ENCODE measurements at regions not wholly inside any gene's neighbourhood (a gene's known extent, or its start where the extent isn't known, plus 50 kb on each side); places are given as distances from the start of the nearest gene placed in this dataset.

GRCh38 chr9:86734771-86735170 lies 212.5 kb downstream of the GAS1 start:
- no peaks in the 10 kb centered on the region for H3K27me3 Mint-ChIP-seq
- TF ChIP-seq, protein P1, sequence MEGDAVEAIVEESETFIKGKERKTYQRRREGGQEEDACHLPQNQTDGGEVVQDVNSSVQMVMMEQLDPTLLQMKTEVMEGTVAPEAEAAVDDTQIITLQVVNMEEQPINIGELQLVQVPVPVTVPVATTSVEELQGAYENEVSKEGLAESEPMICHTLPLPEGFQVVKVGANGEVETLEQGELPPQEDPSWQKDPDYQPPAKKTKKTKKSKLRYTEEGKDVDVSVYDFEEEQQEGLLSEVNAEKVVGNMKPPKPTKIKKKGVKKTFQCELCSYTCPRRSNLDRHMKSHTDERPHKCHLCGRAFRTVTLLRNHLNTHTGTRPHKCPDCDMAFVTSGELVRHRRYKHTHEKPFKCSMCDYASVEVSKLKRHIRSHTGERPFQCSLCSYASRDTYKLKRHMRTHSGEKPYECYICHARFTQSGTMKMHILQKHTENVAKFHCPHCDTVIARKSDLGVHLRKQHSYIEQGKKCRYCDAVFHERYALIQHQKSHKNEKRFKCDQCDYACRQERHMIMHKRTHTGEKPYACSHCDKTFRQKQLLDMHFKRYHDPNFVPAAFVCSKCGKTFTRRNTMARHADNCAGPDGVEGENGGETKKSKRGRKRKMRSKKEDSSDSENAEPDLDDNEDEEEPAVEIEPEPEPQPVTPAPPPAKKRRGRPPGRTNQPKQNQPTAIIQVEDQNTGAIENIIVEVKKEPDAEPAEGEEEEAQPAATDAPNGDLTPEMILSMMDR (IDR thresholded peaks at IDR 0.05) = no peak
- no peak for DNase-seq
- H3K4me1 Mint-ChIP-seq = no peaks in the 10 kb centered on the region
- H3K9me3 Mint-ChIP-seq = no peaks in the 10 kb centered on the region
- ChIA-PET CTCF (no interaction called here), POLR2A (no interaction called here)
- ATAC-seq (ENCODE audit: low read depth) = no peak
- intact Hi-C loops (cut with micrococcal nuclease) = no loop called here
- no peak overlapping the region for H3K27ac Mint-ChIP-seq
- H3K4me3 Mint-ChIP-seq = no peak overlapping the region
- H3K36me3 Mint-ChIP-seq (ENCODE audit: low read depth) = no peaks in the 10 kb centered on the region

- TF ChIP-seq, protein P1 (IDR thresholded peaks at IDR 0.05) = no peak
- intact Hi-C loops (cut with micrococcal nuclease) = no loop called here
- no peaks in the 10 kb centered on the region for H3K36me3 Mint-ChIP-seq (ENCODE audit: low read depth)
- H3K9me3 Mint-ChIP-seq = no peaks in the 10 kb centered on the region
- DNase-seq (no peak), ATAC-seq (ENCODE audit: low read depth) (no peak)
- ChIA-PET POLR2A (no interaction called here), CTCF (no interaction called here)
- H3K4me3 Mint-ChIP-seq = no peak overlapping the region
- no peaks in the 10 kb centered on the region for H3K27me3 Mint-ChIP-seq
- H3K27ac Mint-ChIP-seq = no peak overlapping the region
- H3K4me1 Mint-ChIP-seq = no peaks in the 10 kb centered on the region
These were observed 213.4 kb downstream of the GAS1 start for GRCh38 chr9:86733929-86734328.

DNA sequence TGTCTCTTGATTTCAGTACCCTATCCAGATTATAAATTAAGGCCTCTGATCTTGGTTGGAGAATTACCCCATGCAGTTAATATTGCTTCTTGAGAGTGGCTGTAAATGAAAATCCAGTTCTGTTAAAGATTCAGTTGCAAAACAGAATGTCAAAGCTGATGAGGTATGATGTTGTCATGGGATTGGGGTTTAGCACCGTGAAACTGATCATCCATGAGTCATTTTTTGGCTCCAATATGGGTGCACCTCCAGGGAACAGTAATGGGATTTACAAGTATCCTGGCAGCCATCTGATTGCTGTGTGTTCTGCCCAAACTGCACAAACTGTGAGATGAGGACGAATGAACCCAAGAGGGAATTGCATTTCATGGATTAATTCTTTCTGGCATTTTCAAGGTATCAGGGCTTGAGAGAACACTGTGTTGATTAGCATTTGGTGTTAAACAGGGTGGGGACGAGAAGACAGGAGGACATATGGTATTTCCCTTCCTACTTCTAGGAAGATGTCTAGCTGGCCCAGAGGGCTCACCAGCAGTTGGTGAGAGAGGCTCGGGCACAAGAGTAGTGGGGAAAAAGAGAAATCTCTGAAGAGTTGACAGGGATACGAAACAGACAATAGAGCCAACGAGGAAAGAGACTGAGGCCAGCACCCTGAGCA lies 214.7 kb downstream of the GAS1 start:
- TF ChIP-seq, protein P1 (IDR thresholded peaks at IDR 0.05) = no peak
- H3K4me3 Mint-ChIP-seq = no peak overlapping the region
- H3K36me3 Mint-ChIP-seq (ENCODE audit: low read depth) = no peaks in the 10 kb centered on the region
- CTCF ChIA-PET = no interaction called here
- no peaks in the 10 kb centered on the region for H3K27me3 Mint-ChIP-seq
- H3K9me3 Mint-ChIP-seq = no peaks in the 10 kb centered on the region
- no peak for DNase-seq
- ATAC-seq (ENCODE audit: low read depth) = no peak
- no peak overlapping the region for H3K27ac Mint-ChIP-seq
- intact Hi-C loops (cut with micrococcal nuclease) = no loop called here
- H3K4me1 Mint-ChIP-seq = no peaks in the 10 kb centered on the region
- POLR2A ChIA-PET = no interaction called here

DNA sequence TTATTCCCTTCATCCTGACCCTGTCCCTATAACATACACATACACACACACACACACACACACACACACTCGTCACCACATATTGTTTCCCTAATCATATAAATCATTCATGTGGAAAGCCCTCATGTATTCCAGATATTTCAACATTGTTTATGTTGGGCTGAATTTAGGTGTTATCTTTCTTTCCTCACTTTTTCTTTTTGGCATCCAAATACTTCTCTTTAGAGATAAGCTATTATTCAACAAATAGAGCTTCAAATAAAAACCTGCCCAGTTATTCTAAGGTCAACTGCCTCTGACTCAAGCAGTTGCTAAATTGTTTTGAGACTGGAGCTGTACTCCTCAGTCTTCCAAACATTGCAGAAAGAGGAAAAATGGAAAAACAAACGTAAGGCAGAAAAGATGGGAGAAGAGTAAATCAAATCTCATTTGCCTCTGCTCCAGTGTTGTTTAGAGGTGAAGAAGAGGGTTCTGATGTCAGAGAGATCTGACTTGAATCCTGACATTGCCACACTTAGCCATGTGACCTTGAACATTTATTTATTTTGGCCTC lies 215.7 kb downstream of the GAS1 start:
- TF ChIP-seq, protein P1 (IDR thresholded peaks at IDR 0.05) = no peak
- Mint-ChIP-seq H3K36me3 (ENCODE audit: low read depth) (no peaks in the 10 kb centered on the region), H3K27ac (no peak overlapping the region), H3K4me1 (no peaks in the 10 kb centered on the region), H3K9me3 (no peaks in the 10 kb centered on the region), H3K4me3 (no peak overlapping the region), H3K27me3 (no peaks in the 10 kb centered on the region)
- ATAC-seq (ENCODE audit: low read depth) (no peak), DNase-seq (no peak)
- intact Hi-C loops (cut with micrococcal nuclease) = no loop called here
- ChIA-PET CTCF (no interaction called here), POLR2A (no interaction called here)

- Mint-ChIP-seq H3K9me3 (no peaks in the 10 kb centered on the region), H3K27me3 (no peaks in the 10 kb centered on the region), H3K27ac (no peak overlapping the region), H3K4me1 (no peaks in the 10 kb centered on the region), H3K36me3 (ENCODE audit: low read depth) (no peaks in the 10 kb centered on the region), H3K4me3 (no peak overlapping the region)
- POLR2A ChIA-PET = no interaction called here
- DNase-seq = no peak
- intact Hi-C loops (cut with micrococcal nuclease) = no loop called here
- CTCF ChIA-PET = no interaction called here
- TF ChIP-seq, protein P1 (IDR thresholded peaks at IDR 0.05) = no peak
- no peak for ATAC-seq (ENCODE audit: low read depth)
These were observed 217.0 kb downstream of the GAS1 start for GRCh38 chr9:86730163-86730928.
